ENCODE measurements at regions not wholly inside any gene's neighbourhood (a gene's known extent, or its start where the extent isn't known, plus 50 kb on each side); places are given as distances from the start of the nearest gene placed in this dataset.
A peak's percentile ranks its signal among the peaks of the same experiment; 100 is the strongest.

DNA sequence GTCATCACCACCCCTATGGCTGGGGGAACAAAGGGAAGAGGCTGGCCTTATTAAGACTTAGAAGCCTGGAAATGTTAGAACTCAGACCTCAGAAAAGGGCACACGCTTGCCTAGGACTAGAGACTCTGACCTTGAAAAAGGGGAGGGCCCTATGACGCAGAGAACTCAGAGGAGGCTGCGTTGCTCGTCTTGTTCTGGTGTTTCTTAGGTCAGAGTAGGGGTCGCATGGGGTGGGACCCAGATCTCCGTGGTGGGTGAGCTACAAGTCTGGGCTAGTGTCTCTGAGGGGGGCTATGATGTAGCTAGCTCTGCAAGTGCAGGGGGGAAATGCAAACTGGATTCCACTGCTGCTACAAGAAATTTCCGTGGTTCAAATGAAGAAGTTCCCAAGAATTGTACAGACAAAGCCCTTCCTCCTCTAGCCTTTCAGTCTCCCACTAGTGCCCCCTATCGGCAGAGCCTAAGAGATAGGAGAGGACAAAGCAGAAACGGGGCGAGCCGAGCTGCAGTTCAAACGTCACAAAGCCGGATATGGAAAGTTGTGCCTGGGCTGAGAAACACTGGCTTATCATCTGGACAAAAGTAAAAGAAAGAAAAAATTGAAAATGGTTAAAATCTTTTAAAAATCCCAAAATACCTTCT is 392.9 kb upstream of the ROBO2 start:
- Histone ChIP-seq H3K27me3 (ENCODE audit: insufficient read depth, low read length) (no peaks in the 10 kb centered on the region), H3K27ac (ENCODE audit: low read length) (no peak overlapping the region), H3K9me3 (ENCODE audit: insufficient read depth, low read depth, low read length) (no peaks in the 10 kb centered on the region), H3K4me1 (ENCODE audit: insufficient read depth, low read length) (no peaks in the 10 kb centered on the region), H3K4me3 (ENCODE audit: low read length) (no peak overlapping the region), H3K9ac (ENCODE audit: low read depth, low read length) (no peak overlapping the region), H3K36me3 (ENCODE audit: insufficient read depth, low read depth, low read length) (no peaks in the 10 kb centered on the region)

- Histone ChIP-seq H3K9me3 (ENCODE audit: insufficient read depth, low read depth, low read length) (no peaks in the 10 kb centered on the region), H3K27me3 (ENCODE audit: insufficient read depth, low read length) (no peaks in the 10 kb centered on the region), H3K4me3 (ENCODE audit: low read length) (no peak overlapping the region), H3K4me1 (ENCODE audit: insufficient read depth, low read length) (peaks cover 4% of the 10 kb centered on the region; the same call in 1 of the 2 replicates), H3K27ac (ENCODE audit: low read length) (no peak overlapping the region), H3K9ac (ENCODE audit: low read depth, low read length) (no peak overlapping the region), H3K36me3 (ENCODE audit: insufficient read depth, low read depth, low read length) (no peaks in the 10 kb centered on the region)
These were observed 388.1 kb upstream of the ROBO2 start for GRCh38 chr3:76651784-76652183.

GRCh38 chr3:76652524-76652923 is 387.4 kb upstream of the ROBO2 start:
- Histone ChIP-seq H3K9ac (ENCODE audit: low read depth, low read length) (no peak overlapping the region), H3K27me3 (ENCODE audit: insufficient read depth, low read length) (no peaks in the 10 kb centered on the region), H3K27ac (ENCODE audit: low read length) (no peak overlapping the region), H3K4me1 (ENCODE audit: insufficient read depth, low read length) (peaks cover 4% of the 10 kb centered on the region; the same call in 1 of the 2 replicates), H3K9me3 (ENCODE audit: insufficient read depth, low read depth, low read length) (no peaks in the 10 kb centered on the region), H3K4me3 (ENCODE audit: low read length) (no peak overlapping the region), H3K36me3 (ENCODE audit: insufficient read depth, low read depth, low read length) (no peaks in the 10 kb centered on the region)

DNA sequence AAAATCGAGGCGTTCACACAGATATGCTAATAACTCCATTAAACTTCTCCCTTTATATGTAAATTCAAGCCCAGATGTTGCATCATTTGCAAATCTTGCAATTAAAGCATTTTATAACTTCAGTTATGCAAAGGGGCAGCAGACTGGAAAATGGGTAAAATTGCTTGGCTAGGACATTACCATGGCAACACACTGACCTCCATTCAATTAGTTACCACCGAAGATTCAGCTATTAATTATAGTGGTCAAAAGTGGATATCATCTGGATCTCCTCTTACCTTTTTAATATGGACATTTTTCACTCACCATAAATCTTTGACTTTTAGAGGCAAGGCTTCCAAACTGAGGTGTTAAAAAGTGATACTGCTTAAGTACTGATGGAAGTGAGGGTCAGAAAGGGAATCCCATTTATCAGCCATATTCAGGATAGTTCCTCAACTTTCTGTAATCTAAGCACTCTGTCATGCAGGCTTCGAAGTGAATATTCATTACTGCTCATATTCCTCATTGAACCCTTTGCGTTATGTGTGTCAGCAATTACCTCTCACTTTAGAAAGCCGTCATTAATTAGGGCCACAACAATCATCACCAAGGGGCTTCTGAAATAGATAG is 386.2 kb upstream of the ROBO2 start:
- H3K27me3 ChIP-seq (ENCODE audit: insufficient read depth, low read length) = no peaks in the 10 kb centered on the region
- H3K9ac ChIP-seq (ENCODE audit: low read depth, low read length) = no peak overlapping the region
- H3K9me3 ChIP-seq (ENCODE audit: insufficient read depth, low read depth, low read length) = no peaks in the 10 kb centered on the region
- H3K4me3 ChIP-seq (ENCODE audit: low read length) = no peak overlapping the region
- H3K36me3 ChIP-seq (ENCODE audit: insufficient read depth, low read depth, low read length) = no peaks in the 10 kb centered on the region
- peaks cover 4% of the 10 kb centered on the region; the same call in 1 of the 2 replicates for H3K4me1 ChIP-seq (ENCODE audit: insufficient read depth, low read length)
- H3K27ac ChIP-seq (ENCODE audit: low read length) = no peak overlapping the region

DNA sequence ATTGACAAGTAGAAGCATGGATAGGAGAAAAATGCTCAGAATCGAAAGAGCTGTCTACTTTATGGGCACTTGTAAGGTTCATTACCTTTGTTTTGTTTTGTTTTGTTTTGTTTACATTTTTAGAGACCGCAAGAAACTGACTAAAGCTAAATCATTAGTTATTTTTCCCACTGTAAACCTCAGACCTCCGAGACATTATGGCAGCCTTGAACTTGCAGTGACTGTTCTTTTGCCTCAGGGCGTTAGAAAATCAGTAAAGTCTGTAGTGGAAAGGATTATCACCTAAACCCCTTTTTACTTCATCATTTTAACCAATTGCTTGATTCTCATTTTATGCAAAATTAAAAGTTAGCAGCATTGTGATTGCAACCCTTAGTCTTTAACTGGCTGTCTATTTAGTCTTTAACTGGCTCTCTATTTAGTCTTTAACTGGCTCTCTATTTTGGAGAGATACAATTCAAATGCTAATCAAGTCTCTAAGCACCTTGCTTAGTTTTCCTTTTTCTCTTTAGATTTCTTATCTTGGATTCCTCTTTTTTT is 383.3 kb upstream of the ROBO2 start:
- no peak overlapping the region for H3K4me3 ChIP-seq (ENCODE audit: low read length)
- no peak overlapping the region for H3K9ac ChIP-seq (ENCODE audit: low read depth, low read length)
- no peaks in the 10 kb centered on the region for H3K9me3 ChIP-seq (ENCODE audit: insufficient read depth, low read depth, low read length)
- no peaks in the 10 kb centered on the region for H3K27me3 ChIP-seq (ENCODE audit: insufficient read depth, low read length)
- no peak overlapping the region for H3K27ac ChIP-seq (ENCODE audit: low read length)
- H3K36me3 ChIP-seq (ENCODE audit: insufficient read depth, low read depth, low read length) = no peaks in the 10 kb centered on the region
- H3K4me1 ChIP-seq (ENCODE audit: insufficient read depth, low read length) = peaks cover 11% of the 10 kb centered on the region

DNA sequence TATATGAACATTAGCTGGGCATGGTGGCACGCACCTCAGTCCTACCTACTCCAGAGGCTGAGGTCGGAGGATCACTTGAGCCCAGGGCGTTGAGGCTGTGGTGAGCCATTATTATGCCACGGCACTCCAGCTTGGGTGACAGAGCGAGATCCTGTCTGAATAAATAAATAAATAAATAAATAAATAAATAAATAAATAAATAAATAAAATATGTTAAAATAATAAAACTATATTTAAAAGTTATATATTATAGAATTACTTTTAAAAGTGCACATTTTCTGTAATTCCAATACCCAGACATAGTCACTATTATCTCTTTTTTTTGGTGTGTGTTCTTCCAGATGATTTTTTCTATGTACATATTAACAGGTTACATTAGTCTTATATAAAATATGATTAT is 382.0 kb upstream of the ROBO2 start:
- H3K4me1 ChIP-seq (ENCODE audit: insufficient read depth, low read length) = peaks cover 24% of the 10 kb centered on the region

GRCh38 chr3:76661527-76662250 is 378.2 kb upstream of the ROBO2 start:
- Histone ChIP-seq H3K27me3 (ENCODE audit: insufficient read depth, low read length) (no peaks in the 10 kb centered on the region), H3K9ac (ENCODE audit: low read depth, low read length) (peak overlapping the region; percentile 70; the same call in 1 of the 2 replicates), H3K27ac (ENCODE audit: low read length) (peak overlapping the region; percentile 90), H3K36me3 (ENCODE audit: insufficient read depth, low read depth, low read length) (no peaks in the 10 kb centered on the region), H3K9me3 (ENCODE audit: insufficient read depth, low read depth, low read length) (no peaks in the 10 kb centered on the region), H3K4me3 (ENCODE audit: low read length) (peak overlapping the region; percentile 27), H3K4me1 (ENCODE audit: insufficient read depth, low read length) (peaks cover 20% of the 10 kb centered on the region)

More for the DNA sequence above, 382.0 kb upstream of the ROBO2 start:
- no peaks in the 10 kb centered on the region for H3K27me3 ChIP-seq (ENCODE audit: insufficient read depth, low read length)
- no peak overlapping the region for H3K9ac ChIP-seq (ENCODE audit: low read depth, low read length)
- H3K27ac ChIP-seq (ENCODE audit: low read length) = no peak overlapping the region
- H3K4me3 ChIP-seq (ENCODE audit: low read length) = no peak overlapping the region
- no peaks in the 10 kb centered on the region for H3K36me3 ChIP-seq (ENCODE audit: insufficient read depth, low read depth, low read length)
- H3K9me3 ChIP-seq (ENCODE audit: insufficient read depth, low read depth, low read length) = no peaks in the 10 kb centered on the region

DNA sequence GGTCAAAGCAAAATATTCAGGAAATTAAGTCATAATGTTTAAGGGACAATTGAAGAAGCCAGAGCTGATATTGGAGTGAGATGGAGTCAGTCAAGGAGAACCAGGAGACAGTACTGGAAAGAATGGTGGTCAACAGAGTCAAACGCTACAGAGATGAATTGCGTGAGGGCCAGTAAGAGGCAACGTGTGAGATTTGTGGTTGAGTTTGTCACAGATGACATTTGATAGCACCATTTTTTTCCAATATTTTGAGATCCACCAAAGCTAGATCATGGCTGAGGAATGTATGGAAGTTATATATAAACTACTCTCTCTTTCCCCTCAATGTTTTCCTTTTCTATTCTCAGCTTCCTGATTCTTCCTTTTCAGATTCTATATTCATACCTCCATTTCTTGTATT is 375.1 kb upstream of the ROBO2 start:
- H3K4me3 ChIP-seq (ENCODE audit: low read length) = no peak overlapping the region
- H3K4me1 ChIP-seq (ENCODE audit: insufficient read depth, low read length) = peaks cover 20% of the 10 kb centered on the region
- H3K27ac ChIP-seq (ENCODE audit: low read length) = no peak overlapping the region
- H3K9ac ChIP-seq (ENCODE audit: low read depth, low read length) = no peak overlapping the region
- no peaks in the 10 kb centered on the region for H3K9me3 ChIP-seq (ENCODE audit: insufficient read depth, low read depth, low read length)
- H3K27me3 ChIP-seq (ENCODE audit: insufficient read depth, low read length) = no peaks in the 10 kb centered on the region
- H3K36me3 ChIP-seq (ENCODE audit: insufficient read depth, low read depth, low read length) = no peaks in the 10 kb centered on the region

DNA sequence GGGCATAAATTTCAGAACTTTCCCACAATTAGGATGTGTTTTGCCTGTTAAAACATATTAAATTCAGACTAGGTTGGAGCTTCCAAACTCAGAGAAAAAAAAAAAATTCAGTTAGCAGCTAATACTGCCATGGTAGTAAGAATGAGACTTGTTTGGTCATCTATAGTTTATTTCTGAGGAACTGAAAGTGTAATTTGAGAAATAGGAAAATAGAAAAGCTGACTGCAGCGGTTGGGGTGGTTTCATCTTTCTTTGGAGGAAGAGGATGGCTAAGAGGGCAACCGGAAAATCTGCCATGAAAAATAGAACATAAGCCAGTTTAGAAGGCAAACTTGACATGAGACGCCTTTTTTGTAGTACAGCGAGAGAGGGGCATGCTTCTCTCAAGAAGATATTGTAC is 371.2 kb upstream of the ROBO2 start:
- H3K27ac ChIP-seq (ENCODE audit: low read length) = no peak overlapping the region
- no peaks in the 10 kb centered on the region for H3K4me1 ChIP-seq (ENCODE audit: insufficient read depth, low read length)
- no peaks in the 10 kb centered on the region for H3K36me3 ChIP-seq (ENCODE audit: insufficient read depth, low read depth, low read length)
- H3K27me3 ChIP-seq (ENCODE audit: insufficient read depth, low read length) = no peaks in the 10 kb centered on the region
- H3K9ac ChIP-seq (ENCODE audit: low read depth, low read length) = no peak overlapping the region
- no peaks in the 10 kb centered on the region for H3K9me3 ChIP-seq (ENCODE audit: insufficient read depth, low read depth, low read length)
- H3K4me3 ChIP-seq (ENCODE audit: low read length) = no peak overlapping the region

DNA sequence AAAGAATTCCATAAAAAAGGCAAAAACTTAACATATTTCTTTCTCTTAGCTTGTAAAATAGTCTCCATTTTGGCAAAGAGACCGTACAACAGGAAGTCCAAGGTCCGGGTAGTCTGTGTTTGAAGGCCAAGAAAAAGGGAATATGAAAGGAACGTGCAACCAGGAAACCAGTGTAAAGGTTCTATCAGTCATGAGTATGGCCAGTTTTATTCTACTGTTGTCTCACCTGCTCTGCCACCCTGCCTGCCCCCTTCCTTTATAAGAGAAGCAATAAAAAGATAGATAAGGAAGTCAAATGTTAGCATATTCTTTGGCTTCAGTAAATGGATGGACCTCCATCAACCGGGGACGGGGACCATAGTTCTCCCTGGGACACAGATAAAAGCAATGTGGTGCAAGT is 370.6 kb upstream of the ROBO2 start:
- no peak overlapping the region for H3K27ac ChIP-seq (ENCODE audit: low read length)
- H3K36me3 ChIP-seq (ENCODE audit: insufficient read depth, low read depth, low read length) = no peaks in the 10 kb centered on the region
- H3K9me3 ChIP-seq (ENCODE audit: insufficient read depth, low read depth, low read length) = no peaks in the 10 kb centered on the region
- H3K4me3 ChIP-seq (ENCODE audit: low read length) = no peak overlapping the region
- H3K4me1 ChIP-seq (ENCODE audit: insufficient read depth, low read length) = no peaks in the 10 kb centered on the region
- H3K27me3 ChIP-seq (ENCODE audit: insufficient read depth, low read length) = no peaks in the 10 kb centered on the region
- no peak overlapping the region for H3K9ac ChIP-seq (ENCODE audit: low read depth, low read length)

DNA sequence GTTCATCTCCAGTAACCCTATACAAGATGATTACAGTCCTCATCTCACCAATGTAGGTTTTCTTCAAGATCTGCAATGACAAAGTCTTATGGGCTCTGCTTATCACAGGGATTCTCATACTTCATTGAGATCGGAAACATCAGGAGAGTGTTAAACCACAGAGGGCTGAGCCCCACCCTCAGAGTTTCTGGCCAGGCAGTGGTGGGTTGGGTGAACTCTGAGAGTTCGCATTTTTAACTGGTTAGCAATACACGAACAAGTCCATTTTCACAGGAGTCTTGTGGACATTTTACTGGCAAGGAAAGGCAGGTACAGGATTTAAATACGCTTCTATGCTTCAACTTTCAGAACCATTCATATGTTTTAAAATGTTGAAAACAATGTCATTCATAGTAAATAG is 366.7 kb upstream of the ROBO2 start:
- no peaks in the 10 kb centered on the region for H3K27me3 ChIP-seq (ENCODE audit: insufficient read depth, low read length)
- H3K36me3 ChIP-seq (ENCODE audit: insufficient read depth, low read depth, low read length) = no peaks in the 10 kb centered on the region
- H3K4me3 ChIP-seq (ENCODE audit: low read length) = no peak overlapping the region
- H3K9me3 ChIP-seq (ENCODE audit: insufficient read depth, low read depth, low read length) = no peaks in the 10 kb centered on the region
- peaks cover 3% of the 10 kb centered on the region; the same call in 1 of the 2 replicates for H3K4me1 ChIP-seq (ENCODE audit: insufficient read depth, low read length)
- H3K9ac ChIP-seq (ENCODE audit: low read depth, low read length) = no peak overlapping the region
- H3K27ac ChIP-seq (ENCODE audit: low read length) = no peak overlapping the region

Data from iPS-20b (cell line).